CD4-positive, alpha-beta T cell treated with Interleukin-12 subunit alpha and Interleukin-12 subunit beta, for 1 hour (primary cell): ENCODE measurements at regions not wholly inside any gene's neighbourhood (a gene's known extent, or its start where the extent isn't known, plus 50 kb on each side); places are given as distances from the start of the nearest gene placed in this dataset.

Experiments
- DNase-seq: peaks from one replicate; pipeline ENCODE4 v3.0.0-alpha.2; 2020

DNA sequence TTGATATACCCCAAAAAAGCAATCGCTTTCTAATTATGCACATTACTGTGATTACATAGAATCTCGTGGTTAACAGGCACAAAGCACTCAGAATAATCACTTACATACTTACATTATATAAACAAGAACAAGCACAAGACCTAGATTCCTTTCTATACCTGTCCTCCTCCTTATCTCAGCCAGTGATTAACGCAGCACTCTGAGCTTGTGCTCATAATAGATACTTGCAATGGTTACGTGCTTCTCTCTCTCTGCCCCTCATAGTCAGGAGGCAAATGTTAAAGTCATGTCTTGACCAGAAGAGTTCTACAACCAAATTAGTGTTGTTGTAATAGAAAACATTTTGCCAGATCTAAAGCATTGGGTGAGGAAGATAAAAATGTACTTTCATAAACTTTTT, 342.2 kb upstream of the PKDCC start:
- no peak for DNase-seq

DNA sequence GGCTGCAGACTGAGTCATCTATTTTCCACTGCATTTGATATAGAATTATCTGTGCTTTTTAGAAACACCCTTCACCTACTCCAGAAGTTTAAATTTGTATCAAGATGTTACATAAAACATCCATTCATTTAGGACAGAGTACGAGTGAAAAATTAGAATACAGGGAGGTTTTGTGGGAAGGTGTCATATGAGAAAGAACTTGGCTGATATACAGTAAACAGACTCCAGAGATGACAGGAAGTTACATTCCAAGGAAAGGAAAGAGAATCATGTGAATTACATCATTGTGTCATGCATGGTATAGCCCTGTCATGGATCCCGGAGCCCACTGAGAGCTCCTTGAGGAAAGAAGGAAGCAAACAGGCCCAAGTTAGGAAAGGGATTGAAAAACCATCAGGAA, 341.5 kb upstream of the PKDCC start:
- no peak for DNase-seq

DNA sequence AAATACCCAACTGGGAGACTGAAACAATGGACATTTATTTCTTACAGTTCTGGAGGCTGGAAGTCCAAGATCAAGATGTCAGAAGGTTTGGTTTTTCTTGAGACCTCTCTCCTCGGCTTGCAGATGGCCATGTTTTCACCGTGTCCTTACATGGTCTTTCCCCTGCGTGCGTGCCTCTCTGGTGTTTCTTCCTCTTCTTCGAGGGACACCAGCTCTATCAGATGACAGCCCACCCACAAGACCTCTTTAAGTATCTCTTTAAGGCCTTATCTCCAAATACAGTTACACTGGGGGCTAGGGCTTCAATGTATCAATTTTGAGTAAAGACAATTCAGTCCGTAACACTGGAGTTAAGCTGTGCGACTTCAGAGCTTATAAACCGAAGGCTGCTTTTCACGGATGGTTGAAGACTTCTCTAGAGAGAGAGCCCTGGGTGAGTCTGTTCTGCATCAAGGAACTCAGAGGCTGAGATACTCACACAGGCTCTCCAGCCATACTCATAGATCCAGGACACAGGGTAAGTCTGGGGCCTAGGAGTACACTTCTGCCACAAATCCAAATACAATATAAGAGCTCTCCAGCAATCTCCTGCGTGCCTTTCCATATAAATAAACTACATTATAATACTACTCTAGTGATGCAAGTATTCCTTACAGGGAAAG, 339.9 kb upstream of the PKDCC start:
- DNase-seq, result no peak

DNA sequence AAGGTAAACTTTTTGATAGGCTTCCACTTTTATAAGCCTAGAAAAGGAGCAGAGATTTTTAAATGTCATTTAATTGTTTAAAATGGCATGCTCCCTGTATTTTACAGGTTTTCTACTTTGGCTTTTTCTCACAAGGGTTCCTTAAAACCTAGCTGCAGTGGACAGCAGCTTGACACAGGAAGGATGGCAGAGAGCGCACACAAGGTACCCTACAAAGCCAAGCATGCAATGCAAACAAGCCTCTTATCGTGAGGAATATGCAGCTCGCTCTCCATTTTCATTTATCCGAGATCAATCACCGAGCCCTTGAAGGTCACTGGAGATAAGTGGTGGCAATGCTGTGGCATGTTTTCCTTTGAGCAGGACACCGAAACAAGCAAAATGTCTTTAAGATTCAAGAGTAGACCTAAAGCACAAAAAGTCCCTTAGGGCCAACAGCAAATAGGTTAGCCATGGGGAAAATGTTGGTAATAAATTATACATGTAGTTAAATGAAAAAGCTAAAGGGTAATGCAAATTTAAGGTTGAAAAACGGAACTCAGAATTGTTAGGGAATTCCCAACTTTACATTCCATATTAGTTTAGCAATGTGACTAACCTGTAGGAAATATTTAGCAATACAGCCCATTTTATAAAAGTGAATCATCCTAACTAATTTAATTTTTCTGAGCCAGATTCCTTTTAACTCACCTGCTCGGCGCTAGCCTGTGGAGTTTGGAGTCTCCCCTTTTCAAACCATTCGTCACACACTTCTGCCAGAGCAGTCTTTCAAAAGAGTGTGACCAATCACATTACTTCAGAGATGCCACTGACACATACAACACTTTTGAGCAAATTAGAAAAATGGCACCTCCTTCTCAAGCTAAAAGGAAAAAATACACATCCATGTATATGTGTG, 337.9 kb upstream of the PKDCC start:
- no peak for DNase-seq

DNA sequence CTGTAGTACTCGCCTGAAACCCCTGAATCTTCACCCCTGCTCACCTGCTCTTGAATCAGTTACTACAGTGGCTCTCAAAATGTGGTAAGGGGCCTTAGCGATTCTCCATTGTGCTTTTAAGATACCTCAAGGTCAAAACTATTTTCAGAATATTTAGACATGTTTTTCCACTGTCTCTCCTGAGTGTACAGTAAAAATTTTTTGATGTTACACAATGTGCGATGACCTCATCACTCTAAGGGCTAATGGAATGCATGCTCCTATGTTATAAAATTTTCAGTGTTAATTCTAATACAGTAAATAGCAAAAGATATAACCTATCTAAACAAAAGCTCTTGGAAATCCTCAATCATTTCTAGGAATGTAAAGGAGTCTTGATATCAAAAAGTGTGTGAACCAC, 336.9 kb upstream of the PKDCC start:
- DNase-seq, result no peak

DNA sequence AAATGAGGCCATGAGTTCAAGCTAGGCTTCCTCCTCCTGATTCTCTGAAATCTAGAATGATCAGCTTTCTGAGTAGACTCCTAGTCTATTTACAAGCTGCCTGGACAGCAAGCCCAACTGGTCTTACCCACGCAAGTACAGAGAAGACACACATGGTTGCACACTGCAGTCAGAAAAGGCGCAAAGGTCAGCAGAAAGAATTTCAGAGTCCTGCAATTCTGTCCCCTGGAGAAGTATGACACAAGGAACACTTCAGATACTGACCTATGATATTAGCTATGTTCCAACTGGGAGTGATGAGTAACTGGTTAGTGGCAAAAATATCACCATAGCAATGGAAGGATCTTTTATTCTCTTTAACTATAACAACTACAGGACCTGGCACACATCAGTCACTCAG, 336.1 kb upstream of the PKDCC start:
- DNase-seq, result no peak

DNA sequence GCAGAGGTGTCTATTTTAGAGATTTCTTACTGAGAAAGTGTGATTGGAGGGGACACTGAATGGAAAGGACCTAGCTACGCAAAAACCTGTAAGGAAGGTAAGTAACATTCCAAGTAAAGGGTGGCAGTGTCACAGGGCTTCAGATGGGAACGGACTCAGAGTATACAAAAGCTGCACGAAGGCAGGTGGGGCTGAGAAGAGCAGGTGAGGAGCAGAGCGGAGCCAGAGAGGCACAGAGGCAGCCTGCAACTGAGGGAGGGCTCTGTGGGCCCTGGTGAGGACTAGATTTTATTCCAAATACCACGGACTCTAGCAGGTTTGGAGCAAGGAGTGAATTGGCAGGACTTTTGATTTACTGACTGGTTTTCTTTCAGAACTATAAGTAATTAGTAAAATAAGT, 331.3 kb upstream of the PKDCC start:
- no peak for DNase-seq

DNA sequence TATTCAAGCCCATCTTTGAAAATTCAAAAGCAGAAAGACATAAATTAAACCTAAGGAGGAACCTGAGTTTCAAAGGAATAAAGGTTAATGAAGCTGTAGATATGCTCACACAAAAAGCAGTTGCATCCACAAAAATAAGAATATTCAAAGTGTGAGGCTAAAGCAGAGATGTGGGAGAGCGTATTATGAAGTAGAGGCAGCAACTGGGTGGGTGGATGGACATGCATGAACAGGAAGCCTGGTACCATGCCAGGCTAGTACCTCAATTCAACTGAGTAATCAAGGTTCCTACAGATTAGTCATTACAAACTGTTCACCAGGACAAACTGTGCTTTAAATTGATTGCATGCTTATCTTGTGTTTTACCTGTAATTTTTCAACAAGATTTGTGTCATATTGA, 330.0 kb upstream of the PKDCC start:
- no peak for DNase-seq

DNA sequence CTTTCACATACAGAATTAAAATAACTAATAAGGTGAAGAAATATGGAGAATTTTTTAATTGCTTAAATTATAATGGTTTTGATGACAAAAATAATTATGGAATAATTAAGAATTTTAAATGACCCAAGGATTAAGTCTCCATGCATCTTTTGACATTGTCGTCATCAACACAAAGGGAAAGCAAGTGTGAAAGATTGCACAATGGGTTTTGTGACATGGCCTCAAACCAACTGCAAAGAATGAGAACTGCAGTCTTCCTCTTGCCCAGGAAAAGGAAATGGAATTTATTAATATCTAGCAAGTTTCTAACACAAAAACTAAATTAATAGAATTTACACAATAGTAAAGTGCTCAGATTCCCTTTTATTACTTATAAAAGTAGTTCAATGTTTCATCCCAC, 329.1 kb upstream of the PKDCC start:
- no peak for DNase-seq

DNA sequence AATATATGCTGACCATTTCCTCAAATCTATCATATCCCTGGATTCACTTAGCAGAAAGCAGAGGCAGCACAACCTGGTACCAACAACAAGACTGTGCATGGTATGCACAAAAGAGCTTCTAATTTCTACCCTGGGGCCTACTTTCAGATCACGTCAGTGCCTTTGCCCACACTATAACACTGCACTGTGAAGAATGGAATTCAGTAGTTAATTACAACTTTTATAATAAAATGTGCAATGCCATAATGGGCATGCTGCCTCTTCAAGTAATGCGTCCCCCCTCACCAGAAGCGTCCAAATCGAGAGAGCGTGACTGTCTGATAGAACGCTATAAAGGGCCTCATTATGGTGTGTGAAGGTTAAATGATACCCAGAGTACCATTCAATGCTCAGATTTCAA, 328.1 kb upstream of the PKDCC start:
- no peak for DNase-seq

DNA sequence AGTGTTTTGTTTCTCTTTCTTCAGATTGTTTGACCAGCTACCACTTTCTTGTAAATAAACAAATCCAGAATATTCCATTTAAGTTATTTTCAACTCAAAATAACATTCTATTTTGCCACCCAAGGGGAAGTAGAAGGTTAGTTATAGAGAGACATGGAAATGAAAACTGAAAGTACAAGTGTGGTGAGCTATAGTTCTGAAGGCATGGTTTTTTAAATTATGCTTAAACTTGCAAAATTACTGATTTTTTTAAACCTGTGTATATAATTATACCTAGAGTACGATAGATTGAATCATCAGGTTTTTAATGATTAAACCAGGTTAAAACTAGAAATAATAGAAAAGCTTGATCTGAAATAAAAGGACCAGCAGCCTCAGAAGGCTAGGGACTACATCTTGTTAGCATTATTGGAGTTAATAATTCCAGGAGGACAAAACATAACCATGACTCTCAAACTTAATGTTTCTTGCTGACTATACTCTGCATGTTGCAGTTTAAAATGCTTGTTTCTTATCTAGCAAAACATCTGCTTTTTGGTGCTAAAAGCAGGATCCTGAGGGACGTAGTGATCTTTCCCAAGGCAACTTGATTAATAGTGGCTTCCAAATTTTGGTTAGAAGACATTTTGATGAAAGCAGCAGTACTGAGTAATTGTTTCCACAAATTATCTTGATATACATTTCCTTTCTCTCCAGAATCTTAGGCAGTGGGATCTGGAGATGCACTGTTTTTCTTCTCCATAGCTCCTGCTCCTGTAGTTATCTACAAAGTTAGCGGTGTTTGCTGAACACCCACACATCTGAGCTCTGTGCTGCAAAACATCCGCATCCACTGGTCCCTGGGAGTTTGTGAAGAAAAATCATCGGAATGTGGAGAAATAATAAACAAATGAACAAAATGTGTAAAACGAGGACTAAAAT, 327.2 kb upstream of the PKDCC start:
- DNase-seq, result no peak

DNA sequence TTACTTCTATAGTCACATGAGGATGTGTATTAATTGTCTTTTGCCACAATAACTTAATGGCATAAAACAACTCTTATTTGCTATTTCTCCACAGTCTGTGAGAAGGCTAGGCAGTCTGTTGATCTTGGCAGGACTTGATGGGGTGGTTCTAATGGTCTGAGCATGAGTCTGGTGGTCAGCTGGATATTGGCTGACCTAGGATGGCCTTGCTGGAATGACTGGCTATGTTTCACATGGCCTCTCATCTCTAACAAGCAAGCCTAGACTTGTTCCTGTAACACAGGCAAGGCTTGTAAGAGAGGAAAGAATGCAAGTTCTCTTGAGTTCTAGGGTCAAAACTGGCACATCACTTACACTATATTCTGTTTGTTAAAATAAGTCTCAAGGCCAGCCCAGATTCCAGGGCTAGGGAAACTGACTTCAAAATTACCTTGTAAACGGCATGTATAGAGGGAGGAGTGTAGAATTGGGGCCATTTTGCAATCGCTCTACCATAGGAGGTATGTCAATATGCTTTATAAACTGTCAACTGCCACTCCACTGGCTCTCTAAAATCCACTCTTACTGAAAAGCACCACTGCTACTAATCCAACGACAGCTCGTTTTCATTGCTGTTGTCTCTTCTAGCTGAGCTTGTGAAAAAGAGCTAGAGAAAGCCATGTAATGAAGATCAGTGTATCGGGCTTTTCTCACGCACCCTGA, 325.0 kb upstream of the PKDCC start:
- DNase-seq, result no peak

DNA sequence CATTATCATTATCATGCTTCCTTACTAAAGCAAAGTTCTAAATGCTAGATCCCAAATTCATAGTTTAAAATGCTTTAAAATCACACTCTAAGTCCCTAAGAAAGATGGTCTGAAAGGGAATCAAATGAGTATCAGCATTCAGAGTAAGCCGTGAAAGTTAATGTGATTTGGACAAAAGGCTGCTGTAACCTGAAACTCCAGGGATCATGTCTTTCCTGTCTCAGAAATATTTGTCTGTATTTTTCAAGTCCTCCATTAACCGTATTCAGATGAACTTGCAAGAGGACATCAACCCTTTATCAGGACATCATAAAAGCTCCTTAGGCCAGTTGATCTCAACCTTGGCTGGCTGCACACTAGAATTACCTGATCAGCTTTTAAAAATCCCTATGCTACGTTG, 324.3 kb upstream of the PKDCC start:
- DNase-seq, result no peak

DNA sequence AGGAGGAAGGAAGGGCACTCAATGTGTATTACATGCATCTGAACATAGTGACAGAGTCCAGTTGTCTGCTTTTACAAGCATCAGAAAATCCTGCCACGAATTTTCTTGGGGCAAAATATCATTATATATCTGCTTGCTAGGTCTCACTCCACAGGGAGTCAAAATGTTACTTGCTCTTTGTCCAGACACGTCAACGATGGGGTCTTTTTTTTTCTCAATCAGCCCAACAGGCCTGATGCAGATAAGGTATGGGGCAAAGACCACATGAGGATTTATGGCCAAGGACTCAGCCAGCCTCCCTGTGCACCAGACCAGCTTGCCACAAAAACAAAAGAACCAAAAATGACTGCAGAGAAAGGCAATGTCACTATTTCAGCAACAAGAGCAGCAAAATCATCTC, 323.4 kb upstream of the PKDCC start:
- no peak for DNase-seq

DNA sequence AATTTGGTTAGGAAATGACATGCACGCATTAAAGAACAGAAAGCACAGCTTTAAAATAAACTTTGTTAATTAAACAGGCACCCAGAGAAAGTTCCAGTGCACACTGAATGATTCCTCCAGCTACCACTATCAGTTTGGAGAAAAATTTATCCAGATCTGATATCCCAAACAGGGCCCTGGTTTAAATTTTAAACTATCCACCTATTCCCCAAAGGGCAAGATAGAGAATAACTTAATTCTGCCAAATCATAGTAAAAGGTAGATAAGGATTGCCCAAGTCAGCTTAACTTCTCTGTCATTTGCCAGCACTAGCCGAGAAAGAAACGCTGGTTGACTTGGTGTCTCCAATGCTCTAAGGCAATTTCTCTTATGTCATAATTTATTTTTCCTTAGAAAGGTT, 321.9 kb upstream of the PKDCC start:
- DNase-seq, result no peak

DNA sequence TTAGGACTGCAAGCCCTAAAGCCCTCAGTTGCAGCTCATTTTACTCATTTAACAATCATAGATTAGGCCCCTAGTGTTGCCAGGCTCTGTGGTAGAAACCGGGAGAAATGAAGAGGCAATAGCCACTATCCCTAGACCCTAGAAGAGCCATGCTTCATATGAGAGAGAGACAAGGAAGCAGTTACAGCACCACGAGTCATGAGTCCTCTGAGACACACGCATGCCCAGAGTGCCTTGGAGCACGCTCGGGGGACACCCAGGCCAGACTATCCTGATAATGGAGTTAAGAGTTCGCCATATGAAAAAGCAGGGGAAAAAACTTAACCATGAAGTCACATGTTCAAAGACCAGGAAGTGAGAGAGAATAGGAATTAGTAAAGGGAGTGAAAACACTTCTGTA, 321.5 kb upstream of the PKDCC start:
- no peak for DNase-seq

DNA sequence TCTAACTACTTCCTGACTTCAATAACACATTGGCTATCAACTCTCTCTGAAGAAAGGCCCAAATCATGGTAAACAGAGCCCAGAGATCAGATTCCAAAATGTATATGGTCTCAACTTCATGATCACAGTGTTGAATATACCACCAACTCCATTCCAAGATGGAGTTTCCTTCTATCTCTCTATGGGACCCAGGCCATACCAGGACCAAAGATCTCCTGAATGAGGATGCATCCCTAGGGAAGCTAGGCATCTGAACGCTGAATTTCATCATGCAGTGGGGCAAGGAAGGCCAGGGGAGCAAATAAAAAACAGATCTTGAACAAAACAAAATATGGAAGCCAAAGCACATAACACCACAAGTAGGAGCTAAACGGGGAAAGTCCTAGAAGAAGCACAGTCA, 320.7 kb upstream of the PKDCC start:
- no peak for DNase-seq

DNA sequence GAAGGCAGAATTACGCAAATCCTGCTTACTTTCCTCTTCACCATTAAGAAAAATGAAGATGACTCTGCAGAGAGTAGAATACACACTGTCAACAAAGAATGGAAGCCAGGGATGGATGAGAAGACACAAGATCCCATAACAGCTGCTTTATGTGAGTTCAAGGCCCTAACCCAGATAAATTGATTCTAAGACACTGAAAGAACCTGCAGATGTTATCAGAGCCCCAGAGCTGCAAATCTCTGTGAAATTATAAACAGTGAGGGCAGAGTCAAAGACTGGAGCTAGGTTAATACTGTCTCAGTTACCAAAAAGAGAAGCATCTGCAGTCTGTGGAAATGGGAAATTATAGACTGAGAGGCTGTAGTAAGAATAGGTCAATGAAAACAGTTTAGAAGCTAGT, 320.1 kb upstream of the PKDCC start:
- DNase-seq, result no peak

DNA sequence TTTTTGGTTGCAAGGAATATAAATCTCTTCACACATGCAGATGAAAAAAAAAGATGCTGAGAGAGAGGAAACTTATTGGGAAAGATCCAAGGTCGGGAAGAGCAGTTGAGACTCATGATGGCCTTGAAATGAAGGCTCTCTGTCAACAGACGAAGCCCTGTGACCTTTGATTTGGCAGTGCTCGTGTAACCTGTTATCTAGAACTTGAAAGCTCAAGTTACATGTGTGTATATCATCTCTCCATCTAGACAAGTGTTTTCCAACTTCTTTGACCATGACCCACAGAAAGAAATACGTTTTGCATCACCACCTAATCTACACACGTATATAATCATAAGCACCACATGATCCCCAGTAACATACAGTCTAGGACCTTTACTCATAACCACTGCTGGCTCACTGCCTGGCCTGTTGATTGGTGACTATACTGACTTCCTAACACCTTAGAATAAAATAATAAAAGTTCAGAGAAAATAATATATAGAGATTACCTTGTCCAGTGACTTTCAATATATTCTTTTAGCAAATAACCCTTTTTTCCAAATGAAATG, 319.0 kb upstream of the PKDCC start:
- no peak for DNase-seq

DNA sequence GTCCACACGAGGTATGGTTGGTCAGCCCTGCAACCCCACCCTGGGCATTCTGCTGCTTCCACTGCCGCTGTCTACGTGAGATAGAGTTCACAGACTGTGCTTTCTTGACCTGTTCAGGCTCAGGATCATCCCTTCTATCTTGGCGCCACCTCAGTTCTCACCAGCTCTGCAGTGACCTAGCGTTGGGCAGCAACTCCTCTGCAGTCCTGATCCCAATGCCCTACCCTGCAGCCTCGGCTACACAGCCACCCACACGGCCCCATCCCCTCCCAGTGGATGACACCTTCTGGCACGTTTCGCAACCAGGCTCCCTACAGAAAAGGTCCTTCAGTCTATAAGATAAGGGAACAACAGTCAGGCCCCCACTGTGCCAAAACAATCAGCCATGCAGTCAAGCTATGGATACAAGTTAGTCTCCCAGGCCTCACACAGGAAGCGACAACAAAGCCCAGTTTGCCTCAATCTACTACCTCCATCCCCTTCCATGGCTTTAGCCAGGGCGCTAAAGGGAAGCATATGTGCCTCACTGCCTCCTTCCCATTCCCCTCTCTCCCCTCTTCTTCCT, 317.9 kb upstream of the PKDCC start:
- no peak for DNase-seq

DNA sequence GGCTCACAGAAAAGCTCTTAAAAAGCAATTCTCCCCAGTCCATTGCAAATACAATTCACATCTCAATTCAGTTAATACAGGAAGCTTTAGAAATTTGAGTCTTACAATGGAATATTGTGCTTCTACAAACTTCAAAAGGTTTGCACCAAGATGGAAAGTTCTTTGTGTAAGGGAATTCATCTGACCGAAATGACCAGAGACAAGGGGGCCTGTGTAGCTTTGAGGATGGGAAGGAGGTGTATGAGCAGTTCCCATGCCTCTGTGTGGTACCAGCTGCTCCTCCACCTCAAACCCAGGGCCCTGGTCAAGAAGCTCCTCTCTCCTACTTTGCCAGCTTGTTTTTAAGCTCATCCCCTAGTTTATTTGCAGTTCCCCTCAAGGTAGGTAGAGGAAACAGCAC, 312.8 kb upstream of the PKDCC start:
- no peak for DNase-seq

DNA sequence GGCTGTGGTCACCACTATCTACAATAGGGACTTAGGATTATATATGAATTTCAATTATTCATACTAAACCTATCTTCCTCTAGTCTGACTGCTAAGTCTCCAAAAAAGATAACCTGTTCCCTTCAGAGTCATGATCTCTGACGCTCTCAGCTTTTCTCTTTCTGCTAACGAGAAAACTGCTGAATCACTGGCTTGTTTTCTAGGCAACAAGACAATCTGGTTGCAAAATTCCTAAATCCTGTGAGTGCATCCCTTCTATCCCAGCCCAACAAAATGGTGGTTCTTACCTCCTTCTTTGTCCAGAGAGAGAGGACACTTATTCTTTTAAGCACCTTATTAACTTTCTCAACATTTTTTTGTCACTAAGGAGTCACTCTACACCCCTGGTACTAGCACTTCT, 312.3 kb upstream of the PKDCC start:
- no peak for DNase-seq
